ENCODE measurements at regions not wholly inside any gene's neighbourhood (a gene's known extent, or its start where the extent isn't known, plus 50 kb on each side); places are given as distances from the start of the nearest gene placed in this dataset.
"Not testable (repeated sequence)": the region's sequence is repeated elsewhere in the genome, so short reads cannot be mapped to it uniquely, and the experiment has no call there.

DNA sequence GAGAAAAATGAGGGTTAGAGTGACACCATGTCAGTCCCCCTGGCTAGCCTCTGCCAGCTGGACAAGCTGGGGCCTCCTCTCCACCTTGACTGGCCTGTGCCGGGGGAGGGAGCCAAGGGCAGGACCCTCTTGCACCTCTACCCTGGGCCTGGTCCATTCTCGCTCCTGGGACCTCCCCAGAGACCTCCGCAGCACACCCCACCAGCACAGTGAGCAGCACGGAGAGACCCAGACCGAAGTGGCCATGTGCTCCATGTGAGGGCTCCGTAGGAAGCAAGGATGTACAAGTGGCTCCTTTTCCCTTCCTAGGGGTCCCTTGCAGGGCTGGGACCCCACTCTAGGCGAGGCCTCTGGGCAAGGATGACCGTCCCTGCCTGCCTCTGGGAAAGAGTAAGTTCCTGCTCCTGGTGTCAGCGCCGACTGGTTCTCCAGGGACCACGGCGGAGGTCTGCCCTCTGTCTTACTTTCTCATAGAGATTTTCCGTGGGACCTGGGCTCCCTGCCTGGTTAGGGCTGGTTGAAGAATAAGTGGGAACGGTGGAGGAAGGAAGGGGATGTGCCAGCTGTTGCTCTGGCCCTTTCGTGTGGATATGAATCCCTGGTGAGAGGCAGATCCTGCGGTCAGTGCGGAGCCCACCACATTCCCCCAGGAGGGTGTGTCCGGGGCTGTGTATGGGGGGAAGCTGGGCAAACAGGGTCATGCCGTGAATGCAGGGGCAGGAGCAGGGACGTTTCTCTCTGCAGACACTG is 124.2 kb downstream of the METRNL start:
- no peak for DNase-seq (ENCODE audit: low spot score)

DNA sequence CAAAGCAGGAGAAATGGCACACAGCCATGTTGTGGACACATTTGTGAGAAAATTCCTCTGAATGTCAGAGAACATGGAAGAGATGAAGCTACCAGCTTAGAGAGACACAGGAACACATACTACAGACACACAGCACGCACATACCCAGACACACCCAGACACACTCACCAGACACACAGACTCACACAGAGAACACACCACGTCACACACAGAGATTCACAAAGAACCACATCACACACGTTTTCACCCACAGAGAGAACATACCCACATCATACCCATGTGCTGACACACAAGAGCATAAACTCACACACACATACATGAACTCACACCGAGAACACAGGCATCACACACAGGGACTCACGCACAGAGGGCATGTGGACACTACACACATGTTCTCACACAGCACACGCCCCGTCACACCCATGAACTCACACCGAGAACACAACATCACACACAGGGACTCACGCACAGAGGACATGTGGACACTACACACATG is 124.9 kb downstream of the METRNL start:
- no peak for DNase-seq (ENCODE audit: low spot score)

DNA sequence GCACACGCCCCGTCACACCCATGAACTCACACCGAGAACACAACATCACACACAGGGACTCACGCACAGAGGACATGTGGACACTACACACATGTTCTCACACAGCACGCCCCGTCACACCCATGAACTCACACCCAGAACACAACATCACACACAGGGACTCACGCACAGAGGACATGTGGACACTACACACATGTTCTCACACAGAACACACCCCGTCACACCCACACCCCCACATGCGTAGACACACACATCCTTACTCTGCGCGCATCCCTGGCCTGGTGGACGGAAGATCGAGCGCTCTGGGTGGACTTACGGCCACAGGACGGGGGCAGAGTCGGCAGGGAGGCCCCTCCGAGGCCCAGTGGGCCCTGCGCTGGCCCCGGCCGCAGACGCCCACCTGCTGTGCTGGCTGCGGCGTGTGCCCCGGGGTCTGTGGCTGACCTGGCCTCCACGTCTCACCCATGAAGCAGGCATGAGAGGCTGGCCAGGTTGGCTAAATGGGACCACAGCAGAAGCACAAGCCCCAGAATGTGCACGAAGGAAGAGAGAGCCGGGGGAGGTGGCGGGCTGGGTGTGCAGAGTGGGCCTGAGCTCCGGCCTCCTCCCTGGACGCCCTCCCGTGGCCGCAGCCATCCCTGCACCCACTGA is 125.5 kb downstream of the METRNL start:
- DNase-seq (ENCODE audit: low spot score): not testable (repeated sequence)

DNA sequence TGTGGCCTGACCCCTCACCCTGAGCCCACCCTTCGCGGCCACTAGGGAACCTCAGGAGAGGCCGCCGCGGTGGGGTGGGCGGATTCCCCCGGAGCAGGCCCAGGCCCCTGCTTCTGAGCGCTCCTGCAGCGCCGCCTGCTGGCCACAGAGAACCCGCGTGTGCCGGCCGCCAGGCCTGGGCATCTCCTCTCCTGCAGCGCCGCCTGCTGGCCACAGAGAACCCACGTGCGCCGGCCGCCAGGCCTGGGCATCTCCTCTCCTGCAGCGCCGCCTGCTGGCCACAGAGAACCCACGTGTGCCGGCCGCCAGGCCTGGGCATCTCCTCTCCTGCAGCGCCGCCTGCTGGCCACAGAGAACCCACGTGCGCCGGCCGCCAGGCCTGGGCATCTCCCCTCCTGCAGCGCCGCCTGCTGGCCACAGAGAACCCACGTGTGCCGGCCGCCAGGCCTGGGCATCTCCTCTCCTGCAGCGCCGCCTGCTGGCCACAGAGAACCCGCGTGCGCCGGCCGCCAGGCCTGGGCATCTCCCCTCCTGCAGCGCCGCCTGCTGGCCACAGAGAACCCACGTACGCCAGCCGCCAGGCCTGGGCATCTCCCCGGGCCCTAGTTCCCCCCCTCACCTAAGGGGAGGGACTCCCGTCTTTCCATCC is 126.1 kb downstream of the METRNL start:
- DNase-seq (ENCODE audit: low spot score): not testable (repeated sequence)

DNA sequence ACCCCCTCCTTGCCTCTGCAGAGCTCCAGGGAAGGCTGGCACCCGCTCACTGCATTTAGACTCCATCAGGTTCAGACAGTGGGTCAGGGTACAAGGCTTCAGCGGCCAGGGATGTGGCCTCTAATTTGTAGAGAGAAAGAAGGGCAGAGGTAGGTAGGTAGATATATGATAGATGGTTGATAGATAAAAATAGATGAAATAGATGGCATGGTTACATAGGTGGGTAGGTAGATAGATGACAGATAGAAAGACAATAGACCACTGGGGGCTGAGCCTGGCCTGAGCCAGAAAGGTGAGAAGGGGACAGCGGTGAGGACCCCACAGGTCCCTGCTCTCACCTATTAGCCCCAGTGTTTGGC is 126.6 kb downstream of the METRNL start:
- DNase-seq (ENCODE audit: low spot score): not testable (repeated sequence)

DNA sequence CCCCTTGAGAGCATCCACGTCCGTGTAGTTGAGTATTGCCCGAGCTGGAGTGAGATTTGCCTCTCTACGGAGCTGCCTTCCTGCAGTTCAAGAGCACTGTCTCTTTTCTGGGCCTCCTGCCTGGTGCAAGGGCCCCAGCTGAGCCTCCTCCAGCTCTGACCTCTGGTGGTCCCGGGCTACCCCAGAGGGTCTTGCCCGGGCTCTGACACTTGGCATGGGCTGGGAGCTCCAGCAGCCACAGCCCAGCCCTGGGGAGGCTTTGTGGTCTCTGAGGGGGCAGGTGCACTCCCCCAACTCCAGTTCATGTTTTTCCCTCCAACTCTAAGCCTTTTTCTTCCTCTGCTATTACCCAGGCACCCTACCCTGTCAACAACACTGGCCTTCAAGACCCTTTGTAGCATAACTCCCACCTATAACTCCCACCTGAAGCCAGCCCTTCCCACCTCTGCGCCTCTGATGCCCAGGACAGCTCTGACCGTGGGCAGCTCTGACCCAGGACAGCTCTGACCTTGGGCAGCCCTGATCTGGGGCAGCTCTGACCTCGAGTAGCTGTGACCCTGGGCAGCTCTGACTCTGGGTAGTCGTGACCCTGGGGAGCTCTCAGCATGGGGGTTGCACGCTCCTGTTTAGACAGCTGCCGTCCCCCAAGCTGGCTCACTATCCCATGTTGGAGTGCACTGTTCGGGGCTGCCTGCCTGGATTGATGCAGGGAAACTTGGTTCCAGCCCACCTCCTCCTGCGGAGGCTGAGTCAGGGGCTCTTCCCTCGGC is 127.6 kb downstream of the METRNL start:
- not testable (repeated sequence) for DNase-seq (ENCODE audit: low spot score)

DNA sequence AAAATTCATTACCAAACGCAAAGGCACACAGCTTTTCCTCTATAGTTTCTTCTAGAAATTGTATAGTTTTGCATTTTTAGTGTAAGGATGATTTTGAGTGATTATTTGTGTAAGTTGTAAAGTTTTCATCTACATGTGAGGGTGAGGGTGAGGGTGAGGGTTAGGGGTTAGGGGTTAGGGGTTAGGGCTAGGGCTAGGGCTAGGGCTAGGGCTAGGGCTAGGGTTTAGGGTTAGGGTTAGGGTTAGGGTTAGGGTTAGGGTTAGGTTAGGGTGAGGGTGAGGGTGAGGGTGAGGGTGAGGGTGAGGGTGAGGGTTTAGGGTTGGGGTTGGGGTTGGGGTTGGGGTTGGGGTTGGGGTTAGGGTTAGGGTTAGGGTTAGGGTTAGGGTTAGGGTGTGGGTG is 167.6 kb downstream of the METRNL start:
- DNase-seq (ENCODE audit: low spot score): peak; percentile 25

Data from CD4-positive, alpha-beta T cell treated with Interleukin-6 at 100 ng/mL for 8 hours (primary cell).